ENCODE measurements at regions not wholly inside any gene's neighbourhood (a gene's known extent, or its start where the extent isn't known, plus 50 kb on each side); places are given as distances from the start of the nearest gene placed in this dataset.
"Not testable (repeated sequence)": the region's sequence is repeated elsewhere in the genome, so short reads cannot be mapped to it uniquely, and the experiment has no call there.

GRCh38 chr6:146943664-146944063, 260.6 kb upstream of the STXBP5 start:
- DNase-seq, result no peak

DNA sequence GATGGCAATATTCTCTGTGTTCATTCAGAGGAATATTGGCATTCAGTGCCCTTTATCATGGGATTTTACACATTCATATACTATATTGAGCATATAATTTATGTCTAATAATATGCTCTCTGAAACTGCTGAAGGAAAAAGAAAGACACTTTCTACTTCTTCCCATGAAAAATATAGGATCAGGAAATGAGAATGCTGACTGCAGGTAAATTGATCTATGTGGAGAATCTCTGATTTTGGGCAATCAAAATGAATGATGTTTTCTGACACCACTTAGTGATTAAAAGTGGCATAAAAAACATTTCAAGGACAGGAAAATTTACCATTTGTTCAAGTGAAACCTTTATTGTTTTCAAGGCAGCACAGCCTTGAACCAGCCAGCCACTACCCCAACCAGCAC, 260.1 kb upstream of the STXBP5 start:
- DNase-seq, result no peak

- DNase-seq, result no peak
Measured at GRCh38 chr6:146944809-146945208, 259.4 kb upstream of the STXBP5 start.

- DNase-seq, result no peak
Measured at GRCh38 chr6:146946559-146946958, 257.7 kb upstream of the STXBP5 start.

DNA sequence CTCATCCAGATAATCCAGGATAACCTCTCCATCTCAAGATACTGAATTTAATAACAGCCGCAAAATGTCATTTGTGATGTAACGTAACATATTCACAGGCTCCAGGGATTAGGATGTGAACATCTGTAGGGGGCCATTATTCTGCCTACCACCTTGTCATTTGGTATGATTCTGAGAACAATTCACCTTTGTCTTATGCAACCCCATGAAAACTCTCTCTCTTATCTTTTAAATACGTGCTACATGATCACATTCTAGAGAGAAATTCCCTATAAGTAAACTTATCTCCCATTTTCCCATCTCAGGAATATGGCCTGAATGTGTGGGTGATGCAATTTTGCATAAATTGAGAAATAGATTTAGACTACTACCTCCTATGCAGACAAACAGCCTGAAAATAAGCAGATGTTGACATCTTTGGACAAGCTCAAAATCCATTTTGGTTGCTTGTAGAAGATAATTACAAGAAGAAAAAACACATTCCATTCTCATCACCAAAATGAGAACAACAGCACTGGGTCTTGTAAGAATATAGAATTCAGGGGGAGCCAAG, 255.4 kb upstream of the STXBP5 start:
- DNase-seq, result no peak

- no peak for DNase-seq
Measured at GRCh38 chr6:146949425-146949824, 254.8 kb upstream of the STXBP5 start.

GRCh38 chr6:146950351-146950835, 253.8 kb upstream of the STXBP5 start:
- DNase-seq, result peak; percentile 45

- no peak for DNase-seq
Measured at GRCh38 chr6:146955570-146955969, 248.6 kb upstream of the STXBP5 start.

- no peak for DNase-seq
Measured at GRCh38 chr6:146957181-146958093, 246.8 kb upstream of the STXBP5 start.

GRCh38 chr6:146961831-146962230, 242.4 kb upstream of the STXBP5 start:
- DNase-seq, result no peak

- DNase-seq, result no peak
Measured at GRCh38 chr6:146962329-146962728, 241.9 kb upstream of the STXBP5 start.

DNA sequence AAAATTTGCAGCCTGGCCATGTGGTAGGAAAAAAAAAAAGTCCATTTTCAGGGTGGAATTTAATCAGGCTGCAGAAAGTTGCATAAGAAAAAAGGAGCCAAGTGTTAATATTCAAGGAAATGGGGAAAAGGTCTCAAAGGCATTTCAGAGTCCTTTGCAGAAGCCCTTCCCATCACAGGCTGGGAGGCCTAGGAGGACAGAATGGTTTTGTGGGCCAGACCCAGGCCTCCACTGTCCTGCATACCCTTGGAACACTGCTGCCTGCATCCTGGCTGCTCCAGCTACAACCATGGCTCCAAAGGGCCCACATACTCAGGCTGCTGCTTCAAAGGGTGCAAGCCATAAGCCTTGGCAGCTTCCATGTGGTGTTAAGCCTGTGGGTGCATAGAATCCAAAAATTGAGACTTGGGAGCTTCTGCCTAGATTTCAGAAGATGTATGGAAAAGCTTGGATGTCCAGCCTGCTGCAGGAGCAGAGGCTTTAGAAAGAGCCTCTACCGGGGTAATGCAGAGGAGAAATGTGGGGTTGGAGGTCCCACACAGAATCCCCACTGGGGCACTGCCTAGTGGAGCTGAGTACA, 239.0 kb upstream of the STXBP5 start:
- DNase-seq, result no peak

DNA sequence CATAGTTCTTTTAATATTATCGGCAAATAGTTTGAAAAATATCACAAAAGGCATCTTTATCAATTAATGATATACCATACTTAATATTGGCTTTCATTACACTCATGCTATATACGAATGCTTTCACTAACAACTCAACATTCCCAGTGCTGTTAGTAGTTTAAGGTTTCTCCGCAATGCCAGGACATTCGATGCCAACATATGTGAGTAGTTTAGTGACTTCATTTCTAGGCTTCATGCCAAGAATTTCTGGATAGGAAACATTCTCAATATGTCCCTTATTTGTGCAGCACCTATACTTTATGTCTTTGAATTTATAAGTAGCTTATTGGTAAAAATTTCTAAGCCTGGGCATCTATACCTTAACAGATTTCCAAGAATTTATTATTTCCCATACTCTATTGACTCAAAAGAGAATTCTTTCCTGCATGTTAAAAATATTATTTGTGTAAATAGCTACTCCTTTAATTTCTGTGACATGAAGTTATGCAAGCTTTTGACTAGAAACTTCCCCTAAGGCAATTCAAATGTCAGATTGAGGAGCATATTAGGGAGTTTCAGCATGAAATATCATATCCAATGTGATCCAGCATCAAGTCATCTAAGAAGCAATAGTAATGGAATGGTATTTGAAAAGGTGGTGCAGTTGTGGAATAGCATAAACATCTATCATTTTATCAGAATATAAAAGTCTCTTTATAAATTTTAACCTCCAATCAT, 236.0 kb upstream of the STXBP5 start:
- peak; percentile 80 for DNase-seq

GRCh38 chr6:146972546-146972945, 231.7 kb upstream of the STXBP5 start:
- no peak for DNase-seq

DNA sequence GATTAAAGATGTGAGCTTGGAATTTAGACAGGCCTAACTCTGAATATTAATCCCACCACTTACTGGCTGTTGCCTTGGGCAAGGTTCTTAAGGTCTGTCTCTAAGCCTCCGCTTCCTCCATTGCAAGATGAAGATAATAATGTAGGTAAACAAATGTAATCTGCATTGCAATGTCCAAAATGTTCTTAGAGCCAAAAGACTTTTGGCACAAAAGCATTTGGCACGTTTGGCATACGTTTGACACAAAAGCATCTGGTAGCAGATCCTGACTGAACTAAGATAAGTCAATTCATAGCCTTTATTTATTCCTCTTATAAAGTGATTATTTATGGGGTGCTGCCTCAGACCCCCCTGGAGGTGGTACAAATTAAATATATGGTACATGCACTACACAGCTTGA, 229.9 kb upstream of the STXBP5 start:
- no peak for DNase-seq

DNA sequence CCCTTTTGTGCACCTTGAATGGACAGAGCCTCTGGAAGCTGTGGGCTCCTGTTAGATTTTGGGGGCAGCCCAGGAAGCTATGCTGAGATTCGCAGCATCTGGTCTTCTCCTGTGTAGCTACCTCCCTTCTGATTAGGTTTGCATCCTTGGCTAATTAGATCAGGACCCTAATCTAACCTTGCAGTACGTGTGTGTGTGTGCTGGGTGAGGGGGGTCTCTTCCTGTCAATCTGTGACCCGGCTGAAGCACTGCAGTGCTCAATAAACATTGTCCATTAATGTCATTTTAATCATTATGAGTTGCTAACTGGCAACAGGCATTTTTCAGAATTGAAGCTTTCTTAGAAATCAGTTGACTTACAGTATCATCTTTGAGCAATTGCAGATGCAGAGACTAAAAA, 229.1 kb upstream of the STXBP5 start:
- DNase-seq, result no peak

DNA sequence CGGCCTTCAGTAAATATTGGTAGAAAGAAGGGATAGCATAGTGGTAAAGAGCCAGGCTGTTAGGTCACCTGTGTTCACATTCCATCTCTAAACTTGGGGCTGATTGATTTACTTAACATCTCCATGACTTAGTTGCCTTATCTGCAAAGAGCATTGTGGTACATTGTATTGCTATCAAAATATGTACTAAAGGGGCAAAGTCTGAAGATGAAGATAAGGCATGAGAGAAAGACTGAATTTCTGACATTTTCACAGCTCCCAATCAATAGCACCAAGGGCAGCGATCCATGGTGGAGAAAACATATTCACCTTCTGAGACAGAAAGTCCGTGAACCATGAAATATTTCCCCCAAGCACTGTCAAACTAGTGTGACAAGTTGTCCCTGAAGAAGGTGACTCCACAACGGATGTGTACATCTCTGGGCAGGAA, 223.3 kb upstream of the STXBP5 start:
- no peak for DNase-seq

- DNase-seq, result no peak
Measured at GRCh38 chr6:146981981-146982380, 222.2 kb upstream of the STXBP5 start.

DNA sequence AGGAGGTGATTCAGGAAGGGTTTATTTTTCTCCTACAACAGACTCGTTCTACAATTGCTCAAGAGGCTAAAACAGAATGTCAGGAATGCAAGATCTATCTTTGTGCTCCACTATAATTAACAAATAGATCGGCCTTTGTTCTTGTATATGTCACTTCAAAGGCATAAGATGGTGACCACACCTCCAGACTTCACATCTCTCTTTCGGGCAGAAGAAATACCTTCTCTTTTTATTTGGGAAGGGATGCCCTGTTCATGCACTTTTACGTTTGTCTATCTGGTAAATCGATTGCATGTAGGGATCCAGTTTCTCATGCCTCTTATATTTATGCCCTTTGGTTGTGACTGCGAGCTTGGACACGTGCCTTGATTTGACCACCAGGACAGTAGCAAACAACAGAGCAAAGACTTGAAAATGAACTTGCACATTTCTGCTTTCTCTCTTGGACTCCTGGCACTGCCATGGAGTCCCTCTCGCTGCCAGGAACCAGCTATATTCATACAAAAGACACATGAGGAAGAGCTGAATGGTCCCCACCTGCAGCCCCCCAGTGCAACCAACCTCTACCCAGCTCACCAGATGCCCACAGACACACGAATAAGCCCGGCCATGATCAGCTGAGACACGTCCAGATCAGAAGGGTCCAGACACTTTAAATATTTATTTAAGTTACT, 219.8 kb upstream of the STXBP5 start:
- DNase-seq, result no peak

GRCh38 chr6:146985111-146985510, 219.1 kb upstream of the STXBP5 start:
- DNase-seq, result no peak

DNA sequence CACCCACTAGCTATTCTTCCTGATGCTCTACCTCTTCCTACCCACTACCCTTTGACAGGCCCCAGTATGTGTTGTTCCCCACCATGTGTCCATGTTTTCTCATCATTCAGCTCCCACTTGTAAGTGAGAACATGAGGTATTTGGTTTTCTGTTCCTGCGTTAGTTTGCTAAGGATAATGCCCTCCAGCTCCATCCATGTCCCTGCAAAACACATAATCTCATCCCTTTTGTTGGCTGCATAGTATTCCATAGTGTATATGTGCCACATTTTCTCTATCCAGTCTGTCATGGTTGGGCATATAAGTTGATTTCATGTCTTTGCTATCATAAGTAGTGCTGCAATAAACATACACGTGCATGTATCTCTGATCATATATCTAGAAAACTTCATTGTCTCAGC, 218.3 kb upstream of the STXBP5 start:
- DNase-seq, result no peak

GRCh38 chr6:146987938-146988337, 216.3 kb upstream of the STXBP5 start:
- not testable (repeated sequence) for DNase-seq

- no peak for DNase-seq
Measured at GRCh38 chr6:146989860-146990259, 214.4 kb upstream of the STXBP5 start.

All from dermis blood vessel endothelial cell (primary cell).